ENCODE measurements at regions not wholly inside any gene's neighbourhood (a gene's known extent, or its start where the extent isn't known, plus 50 kb on each side); places are given as distances from the start of the nearest gene placed in this dataset.
"Not testable (repeated sequence)": the region's sequence is repeated elsewhere in the genome, so short reads cannot be mapped to it uniquely, and the experiment has no call there.

GRCh38 chr14:84468153-84468552, 1061.8 kb upstream of the FLRT2 start:
- H3K27me3 ChIP-seq (ENCODE audit: control insufficient read depth, insufficient read depth, low read length): no peaks in the 10 kb centered on the region
- no peak overlapping the region for H3K4me3 ChIP-seq (ENCODE audit: low read length)
- Mint-ChIP-seq H3K27ac (no peak overlapping the region), H3K27me3 (ENCODE audit: low read depth in 2 of 2) (no peaks in the 10 kb centered on the region), H3K9me3 (peaks cover 11 to 13% of the 10 kb centered on the region in 2 donors), H3K36me3 (no peaks in the 10 kb centered on the region), H3K4me1 (no peaks in the 10 kb centered on the region), H3K4me3 (no peak overlapping the region)
- 73% methylated on average over 5 of the region's 5 CpGs for WGBS (ENCODE audit: insufficient coverage)
- H3K9me3 ChIP-seq (ENCODE audit: control insufficient read depth, insufficient read depth, low read length): no peaks in the 10 kb centered on the region
- H3K4me1 ChIP-seq (ENCODE audit: control insufficient read depth, insufficient read depth, low read length): no peaks in the 10 kb centered on the region
- ATAC-seq: no peak
- intact Hi-C loops (cut with micrococcal nuclease): no loop called here
- no peak for DNase-seq
- no peak for TF ChIP-seq CTCF (IDR thresholded peaks at IDR 0.05)
- no peak overlapping the region for H3K27ac ChIP-seq (ENCODE audit: low read length)
- no peaks in the 10 kb centered on the region for H3K36me3 ChIP-seq (ENCODE audit: control insufficient read depth, insufficient read depth, low read length)

GRCh38 chr14:84477996-84478395, 1051.9 kb upstream of the FLRT2 start:
- no peak overlapping the region for H3K27ac Mint-ChIP-seq
- no peak overlapping the region for H3K4me3 Mint-ChIP-seq
- Histone ChIP-seq H3K27me3 (ENCODE audit: control insufficient read depth, insufficient read depth, low read length) (no peaks in the 10 kb centered on the region), H3K27ac (ENCODE audit: low read length) (no peak overlapping the region), H3K4me3 (ENCODE audit: low read length) (no peak overlapping the region), H3K4me1 (ENCODE audit: control insufficient read depth, insufficient read depth, low read length) (no peaks in the 10 kb centered on the region), H3K36me3 (ENCODE audit: control insufficient read depth, insufficient read depth, low read length) (no peaks in the 10 kb centered on the region), H3K9me3 (ENCODE audit: control insufficient read depth, insufficient read depth, low read length) (no peaks in the 10 kb centered on the region)
- intact Hi-C loops (cut with micrococcal nuclease): no loop called here
- peaks cover 10 to 13% of the 10 kb centered on the region in 2 donors for H3K9me3 Mint-ChIP-seq
- DNase-seq (no peak), ATAC-seq (no peak)
- H3K36me3 Mint-ChIP-seq: no peaks in the 10 kb centered on the region
- H3K27me3 Mint-ChIP-seq (ENCODE audit: low read depth in 2 of 2): no peaks in the 10 kb centered on the region
- TF ChIP-seq CTCF (IDR thresholded peaks at IDR 0.05): no peak
- H3K4me1 Mint-ChIP-seq: no peaks in the 10 kb centered on the region
- WGBS (ENCODE audit: insufficient coverage): 54% methylated on average over 2 of the region's 2 CpGs

- Mint-ChIP-seq H3K4me3 (no peak overlapping the region), H3K27me3 (ENCODE audit: low read depth in 2 of 2) (no peaks in the 10 kb centered on the region), H3K27ac (no peak overlapping the region), H3K4me1 (no peaks in the 10 kb centered on the region), H3K9me3 (peaks cover 6 to 8% of the 10 kb centered on the region in 2 donors), H3K36me3 (no peaks in the 10 kb centered on the region)
- Histone ChIP-seq H3K36me3 (ENCODE audit: control insufficient read depth, insufficient read depth, low read length) (no peaks in the 10 kb centered on the region), H3K27ac (ENCODE audit: low read length) (no peak overlapping the region), H3K4me3 (ENCODE audit: low read length) (no peak overlapping the region), H3K9me3 (ENCODE audit: control insufficient read depth, insufficient read depth, low read length) (no peaks in the 10 kb centered on the region), H3K4me1 (ENCODE audit: control insufficient read depth, insufficient read depth, low read length) (no peaks in the 10 kb centered on the region), H3K27me3 (ENCODE audit: control insufficient read depth, insufficient read depth, low read length) (no peaks in the 10 kb centered on the region)
- no peak for ATAC-seq
- 89% methylated on average over 3 of the region's 5 CpGs for WGBS (ENCODE audit: insufficient coverage)
- no peak for TF ChIP-seq CTCF (IDR thresholded peaks at IDR 0.05)
- intact Hi-C loops (cut with micrococcal nuclease): no loop called here
- no peak for DNase-seq
Observed at GRCh38 chr14:84482256-84483071, 1047.5 kb upstream of the FLRT2 start.

GRCh38 chr14:84483072-84483420, 1046.9 kb upstream of the FLRT2 start:
- WGBS (ENCODE audit: insufficient coverage): 94% methylated on average over 5 of the region's 6 CpGs
- ATAC-seq (no peak), DNase-seq (no peak)
- H3K36me3 Mint-ChIP-seq: no peaks in the 10 kb centered on the region
- peaks cover 9% of the 10 kb centered on the region in 2 donors for H3K9me3 Mint-ChIP-seq
- no peak for TF ChIP-seq CTCF (IDR thresholded peaks at IDR 0.05)
- H3K27me3 Mint-ChIP-seq (ENCODE audit: low read depth in 2 of 2): no peaks in the 10 kb centered on the region
- Histone ChIP-seq H3K4me1 (ENCODE audit: control insufficient read depth, insufficient read depth, low read length) (no peaks in the 10 kb centered on the region), H3K36me3 (ENCODE audit: control insufficient read depth, insufficient read depth, low read length) (no peaks in the 10 kb centered on the region), H3K27me3 (ENCODE audit: control insufficient read depth, insufficient read depth, low read length) (no peaks in the 10 kb centered on the region), H3K4me3 (ENCODE audit: low read length) (no peak overlapping the region), H3K27ac (ENCODE audit: low read length) (no peak overlapping the region), H3K9me3 (ENCODE audit: control insufficient read depth, insufficient read depth, low read length) (no peaks in the 10 kb centered on the region)
- H3K4me3 Mint-ChIP-seq: no peak overlapping the region
- intact Hi-C loops (cut with micrococcal nuclease): no loop called here
- H3K4me1 Mint-ChIP-seq: no peaks in the 10 kb centered on the region
- H3K27ac Mint-ChIP-seq: no peak overlapping the region

GRCh38 chr14:84484243-84484642, 1045.7 kb upstream of the FLRT2 start:
- peaks cover 12% of the 10 kb centered on the region in 2 donors for H3K9me3 Mint-ChIP-seq
- H3K27me3 Mint-ChIP-seq (ENCODE audit: low read depth in 2 of 2); DNase-seq; H3K27ac Mint-ChIP-seq; H3K27ac ChIP-seq (ENCODE audit: low read length); H3K36me3 Mint-ChIP-seq; H3K4me1 Mint-ChIP-seq; H3K36me3 ChIP-seq (ENCODE audit: control insufficient read depth, insufficient read depth, low read length); H3K4me1 ChIP-seq (ENCODE audit: control insufficient read depth, insufficient read depth, low read length); H3K4me3 ChIP-seq (ENCODE audit: low read length); ATAC-seq; H3K4me3 Mint-ChIP-seq; intact Hi-C loops (cut with micrococcal nuclease); H3K9me3 ChIP-seq (ENCODE audit: control insufficient read depth, insufficient read depth, low read length); H3K27me3 ChIP-seq (ENCODE audit: control insufficient read depth, insufficient read depth, low read length): not testable (repeated sequence)
- 90% methylated on average over 3 of the region's 4 CpGs for WGBS (ENCODE audit: insufficient coverage)

Data from natural killer cell (primary cell).